SK-N-SH (cell line): ENCODE measurements at regions not wholly inside any gene's neighbourhood (a gene's known extent, or its start where the extent isn't known, plus 50 kb on each side); places are given as distances from the start of the nearest gene placed in this dataset.

ENCODE experiments used
- small RNA-seq, 7 experiments: library from RNA; depleted of rRNA; stranded (forward); fragments of <200 nt; gene quantifications; one replicate each; pipeline ENCODE3, GENCODE V24; 2012

Small RNA genes lying in the stretch of these regions (small RNA-seq; reads per million reads assigned to genes)
- gene RNU4-77P = 0 reads per million in 7 experiments
